ENCODE measurements at regions not wholly inside any gene's neighbourhood (a gene's known extent, or its start where the extent isn't known, plus 50 kb on each side); places are given as distances from the start of the nearest gene placed in this dataset.

DNA sequence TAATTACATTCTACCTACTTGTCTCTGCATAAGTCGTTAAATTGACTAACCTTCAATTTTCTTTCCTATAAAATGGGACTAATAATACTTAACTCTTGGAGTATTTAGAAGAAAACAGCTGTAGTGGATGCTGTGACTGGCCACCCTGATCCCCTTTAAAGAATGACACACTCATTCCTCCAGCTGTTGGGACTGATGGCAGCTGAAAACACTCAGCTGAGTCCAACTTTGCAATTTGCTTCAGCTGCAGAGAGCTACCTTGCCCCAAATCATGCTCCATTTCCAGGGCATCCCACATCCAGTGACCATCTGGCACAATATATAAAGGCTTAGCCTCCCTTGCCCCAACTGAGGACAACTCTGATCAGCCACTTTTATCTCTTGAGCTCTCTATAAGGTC is 89.1 kb downstream of the MID1IP1 start:
- no peaks in the 10 kb centered on the region for H3K27me3 ChIP-seq (ENCODE audit: insufficient read depth, low read depth)
- H3K4me3 ChIP-seq (IDR thresholded peaks at IDR 0.05; ENCODE audit: insufficient read depth, low read depth, low read length), result no peak overlapping the region

DNA sequence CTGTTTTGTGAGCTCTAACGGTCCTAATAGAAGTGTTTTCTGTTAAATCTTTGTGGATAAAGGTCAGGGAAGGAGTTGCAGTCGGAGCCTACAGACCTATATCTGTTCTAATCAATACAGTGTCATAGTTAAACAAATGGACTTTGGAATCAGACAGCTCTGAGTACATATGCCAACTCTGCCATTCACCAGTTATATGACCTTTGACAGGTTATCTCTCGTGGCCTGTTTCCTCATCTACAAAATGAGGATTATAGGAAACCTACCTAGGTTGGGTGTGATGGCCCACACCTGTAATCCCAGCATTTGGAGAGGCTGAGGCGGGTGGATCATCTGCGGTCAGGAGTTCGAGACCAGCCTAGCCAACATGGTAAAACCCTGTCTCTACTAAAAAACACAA is 89.7 kb downstream of the MID1IP1 start:
- no peak overlapping the region for H2AFZ ChIP-seq (ENCODE audit: low read depth)
- no peaks in the 10 kb centered on the region for H3K4me1 ChIP-seq (ENCODE audit: low read depth, poor library complexity, severe bottlenecking)
- no peaks in the 10 kb centered on the region for H3K27me3 ChIP-seq (ENCODE audit: insufficient read depth, low read depth)
- H3K36me3 ChIP-seq (ENCODE audit: insufficient read depth), result no peaks in the 10 kb centered on the region
- H4K20me1 ChIP-seq (ENCODE audit: insufficient read depth), result no peaks in the 10 kb centered on the region
- H3K27ac ChIP-seq, result no peak overlapping the region
- H3K79me2 ChIP-seq (ENCODE audit: insufficient read depth, low read depth), result no peaks in the 10 kb centered on the region
- no peak overlapping the region for H3K4me3 ChIP-seq (IDR thresholded peaks at IDR 0.05; ENCODE audit: insufficient read depth, low read depth, low read length)
- TF ChIP-seq, protein P1, sequence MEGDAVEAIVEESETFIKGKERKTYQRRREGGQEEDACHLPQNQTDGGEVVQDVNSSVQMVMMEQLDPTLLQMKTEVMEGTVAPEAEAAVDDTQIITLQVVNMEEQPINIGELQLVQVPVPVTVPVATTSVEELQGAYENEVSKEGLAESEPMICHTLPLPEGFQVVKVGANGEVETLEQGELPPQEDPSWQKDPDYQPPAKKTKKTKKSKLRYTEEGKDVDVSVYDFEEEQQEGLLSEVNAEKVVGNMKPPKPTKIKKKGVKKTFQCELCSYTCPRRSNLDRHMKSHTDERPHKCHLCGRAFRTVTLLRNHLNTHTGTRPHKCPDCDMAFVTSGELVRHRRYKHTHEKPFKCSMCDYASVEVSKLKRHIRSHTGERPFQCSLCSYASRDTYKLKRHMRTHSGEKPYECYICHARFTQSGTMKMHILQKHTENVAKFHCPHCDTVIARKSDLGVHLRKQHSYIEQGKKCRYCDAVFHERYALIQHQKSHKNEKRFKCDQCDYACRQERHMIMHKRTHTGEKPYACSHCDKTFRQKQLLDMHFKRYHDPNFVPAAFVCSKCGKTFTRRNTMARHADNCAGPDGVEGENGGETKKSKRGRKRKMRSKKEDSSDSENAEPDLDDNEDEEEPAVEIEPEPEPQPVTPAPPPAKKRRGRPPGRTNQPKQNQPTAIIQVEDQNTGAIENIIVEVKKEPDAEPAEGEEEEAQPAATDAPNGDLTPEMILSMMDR (conservative IDR thresholded peaks at IDR 0.05; ENCODE audit: low read depth, low read length), result no peak
- no peak overlapping the region for H3K4me2 ChIP-seq
- no peak overlapping the region for H3K9ac ChIP-seq

More for the DNA sequence above, 89.1 kb downstream of the MID1IP1 start:
- Histone ChIP-seq H3K9ac (no peak overlapping the region), H3K79me2 (ENCODE audit: insufficient read depth, low read depth) (no peaks in the 10 kb centered on the region), H3K27ac (no peak overlapping the region), H3K4me1 (ENCODE audit: low read depth, poor library complexity, severe bottlenecking) (no peaks in the 10 kb centered on the region), H3K4me2 (no peak overlapping the region), H2AFZ (ENCODE audit: low read depth) (no peak overlapping the region), H4K20me1 (ENCODE audit: insufficient read depth) (no peaks in the 10 kb centered on the region), H3K36me3 (ENCODE audit: insufficient read depth) (no peaks in the 10 kb centered on the region)
- TF ChIP-seq, protein P1 (conservative IDR thresholded peaks at IDR 0.05; ENCODE audit: low read depth, low read length), result no peak

DNA sequence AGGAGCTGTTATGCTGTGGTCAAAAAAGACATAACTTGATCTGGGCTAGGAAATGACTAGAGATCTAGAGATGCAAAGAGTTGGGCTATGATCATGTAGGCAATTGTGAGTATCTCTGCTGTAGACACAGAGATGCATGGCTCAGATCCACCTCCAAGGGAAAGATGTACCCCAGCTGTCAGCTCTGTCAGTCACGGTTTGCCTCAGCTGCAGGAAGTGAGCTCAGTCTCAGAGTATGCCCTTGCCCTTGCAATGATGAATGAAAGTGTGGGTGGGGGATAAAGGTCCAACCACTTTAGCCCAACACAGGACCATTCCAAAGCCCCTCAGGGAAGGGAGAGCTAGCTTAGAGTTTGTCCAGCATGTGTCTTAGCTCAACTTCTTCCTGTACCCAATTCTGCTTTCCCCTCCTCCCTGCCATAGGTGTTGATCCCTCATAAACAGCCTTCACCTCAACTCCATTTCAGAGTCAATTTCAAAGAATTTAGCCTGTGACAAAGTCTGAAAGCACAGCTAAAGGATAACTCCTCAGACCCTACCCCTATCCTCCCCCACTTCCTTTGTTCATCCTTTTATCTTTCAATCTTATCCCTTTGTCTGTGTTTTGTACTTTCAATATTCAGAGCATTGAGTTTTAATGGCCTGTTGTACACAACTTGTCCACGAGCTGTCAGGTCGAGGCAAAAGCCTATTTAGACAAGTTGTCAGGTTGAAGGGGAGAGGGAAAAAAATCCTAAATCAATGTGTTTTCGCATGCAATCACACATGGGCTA is 90.6 kb downstream of the MID1IP1 start:
- Histone ChIP-seq H3K4me1 (ENCODE audit: low read depth, poor library complexity, severe bottlenecking) (no peaks in the 10 kb centered on the region), H4K20me1 (ENCODE audit: insufficient read depth) (no peaks in the 10 kb centered on the region), H3K79me2 (ENCODE audit: insufficient read depth, low read depth) (no peaks in the 10 kb centered on the region), H3K27me3 (ENCODE audit: insufficient read depth, low read depth) (no peaks in the 10 kb centered on the region), H3K4me3 (IDR thresholded peaks at IDR 0.05; ENCODE audit: insufficient read depth, low read depth, low read length) (no peak overlapping the region), H3K36me3 (ENCODE audit: insufficient read depth) (no peaks in the 10 kb centered on the region), H3K27ac (no peak overlapping the region), H3K9ac (no peak overlapping the region), H3K4me2 (no peak overlapping the region), H2AFZ (ENCODE audit: low read depth) (no peak overlapping the region)
- TF ChIP-seq, protein P1 (conservative IDR thresholded peaks at IDR 0.05; ENCODE audit: low read depth, low read length), result no peak

DNA sequence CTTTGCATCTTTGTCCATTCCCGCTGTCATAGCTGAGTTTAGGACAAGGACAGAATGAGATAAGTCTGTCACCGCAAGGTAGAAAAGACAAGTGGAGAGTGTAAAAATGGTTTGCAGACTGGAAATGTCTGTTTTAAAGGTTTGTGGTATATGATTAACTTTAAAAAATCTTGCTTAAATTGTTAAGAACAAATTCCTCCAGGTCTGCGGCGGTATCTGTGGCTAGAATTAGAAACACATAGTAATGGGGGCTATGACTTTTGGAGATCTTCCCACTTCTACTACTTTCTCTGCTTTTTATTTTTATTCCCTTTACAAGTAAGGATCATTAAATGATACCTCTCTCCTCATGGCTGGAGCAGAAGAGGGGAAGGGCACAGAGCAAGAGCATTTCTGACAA is 92.2 kb downstream of the MID1IP1 start:
- no peak overlapping the region for H3K9ac ChIP-seq

More for the DNA sequence above, 92.2 kb downstream of the MID1IP1 start:
- Histone ChIP-seq H2AFZ (ENCODE audit: low read depth) (no peak overlapping the region), H3K27ac (no peak overlapping the region), H4K20me1 (ENCODE audit: insufficient read depth) (no peaks in the 10 kb centered on the region), H3K4me2 (no peak overlapping the region), H3K79me2 (ENCODE audit: insufficient read depth, low read depth) (no peaks in the 10 kb centered on the region), H3K4me3 (IDR thresholded peaks at IDR 0.05; ENCODE audit: insufficient read depth, low read depth, low read length) (no peak overlapping the region), H3K36me3 (ENCODE audit: insufficient read depth) (no peaks in the 10 kb centered on the region), H3K27me3 (ENCODE audit: insufficient read depth, low read depth) (no peaks in the 10 kb centered on the region), H3K4me1 (ENCODE audit: low read depth, poor library complexity, severe bottlenecking) (no peaks in the 10 kb centered on the region)
- TF ChIP-seq, protein P1 (conservative IDR thresholded peaks at IDR 0.05; ENCODE audit: low read depth, low read length), result no peak
